A673 (cell line): ENCODE measurements at regions not wholly inside any gene's neighbourhood (a gene's known extent, or its start where the extent isn't known, plus 50 kb on each side); places are given as distances from the start of the nearest gene placed in this dataset.
A peak's percentile ranks its signal among the peaks of the same experiment; 100 is the strongest.

Experiments used
- BruUV-seq: library from RNA; stranded (reverse); fragments of 400-500 nt; replicated peaks from 2 replicates; lab custom pipeline; 2021; lab: Mats Ljungman, UMichigan
- CTCF ChIA-PET: fragments of 300-600 bp; sonication (Branson Sonifier 250); formaldehyde crosslinking; loops from one replicate; lab custom pipeline; 2022; ENCODE audit warnings: antibody characterized with exemption; lab: Charles Lee
- POLR2A ChIA-PET: fragments of 300-600 bp; sonication (Branson Sonifier 250); formaldehyde crosslinking; loops from one replicate; lab custom pipeline; 2022; ENCODE audit warnings: antibody characterized with exemption; ENCODE audit not compliant: low non-redundant PET; lab: Charles Lee
- DNase-seq: peaks from one replicate; pipeline ENCODE4 v3.0.0-alpha.2; 2015; ENCODE audit warnings: low spot score
- H3K27ac ChIP-seq: fragments of 200-600 bp; sonication (generic); 2 replicates; pipeline ENCODE4 v1.5.1; 2016; ENCODE audit warnings: mixed run types, low read depth, mild to moderate bottlenecking, mixed read lengths, antibody characterized with exemption, low read length; ENCODE audit not compliant: poor library complexity, severe bottlenecking
- H3K27me3 ChIP-seq: fragments of 200-600 bp; sonication (generic); replicated peaks from 2 replicates; pipeline ENCODE4 v1.6.1; 2017; ENCODE audit warnings: mixed run types, low read depth, mild to moderate bottlenecking, mixed read lengths, antibody characterized with exemption, low read length; ENCODE audit not compliant: insufficient read depth, poor library complexity
- H3K36me3 ChIP-seq: fragments of 200-600 bp; sonication (generic); 2 replicates; pipeline ENCODE4 v1.6.1; 2016; ENCODE audit warnings: mixed run types, mild to moderate bottlenecking, mixed read lengths, antibody characterized with exemption, low read length; ENCODE audit not compliant: insufficient read depth, poor library complexity, severe bottlenecking
- H3K4me1 ChIP-seq: fragments of 200-600 bp; sonication (generic); 2 replicates; pipeline ENCODE4 v1.6.1; 2017; ENCODE audit warnings: mixed run types, mild to moderate bottlenecking, mixed read lengths, antibody characterized with exemption, low read length; ENCODE audit not compliant: insufficient read depth, poor library complexity, severe bottlenecking
- H3K4me3 ChIP-seq: fragments of 200-600 bp; sonication (generic); 2 replicates; pipeline ENCODE4 v1.5.1; 2016; ENCODE audit warnings: low read depth, mixed run types, mild to moderate bottlenecking, mixed read lengths, low read length; ENCODE audit not compliant: poor library complexity, severe bottlenecking
- H3K9me3 ChIP-seq: fragments of 200-600 bp; sonication (generic); 2 replicates; pipeline ENCODE4 v1.6.1; 2016; ENCODE audit warnings: mixed run types, low read depth, mild to moderate bottlenecking, mixed read lengths, antibody characterized with exemption, low read length; ENCODE audit not compliant: poor library complexity, severe bottlenecking
- CTCF ChIP-seq: fragments of 300-800, 200-600 bp; sonication (generic); conservative IDR thresholded peaks from 2 replicates; pipeline ENCODE4 v1.5.1; 2017; ENCODE audit warnings: low read depth, mild to moderate bottlenecking, antibody characterized with exemption, low read length, moderate library complexity, mixed read lengths
- EZH2 ChIP-seq: fragments of 200-600 bp; sonication (generic); IDR thresholded peaks from 2 replicates; pipeline ENCODE4 v1.6.1; 2017; ENCODE audit warnings: borderline replicate concordance, low read depth, mild to moderate bottlenecking, mixed read lengths, antibody characterized with exemption, low read length; ENCODE audit not compliant: poor library complexity, severe bottlenecking
- intact Hi-C: fragments of 100-400 bp; cut with micrococcal nuclease; formaldehyde crosslinking; loops from one replicate; pipeline ENCODE4 v1.10.0; 2022; ENCODE audit not compliant: unreplicated experiment

- CTCF ChIA-PET = no interaction called here
- H3K27me3 ChIP-seq = no peaks in the 10 kb centered on the region
- H3K27ac ChIP-seq = peak overlapping the region; percentile 79
- POLR2A ChIA-PET = no interaction called here
- no peaks in the 10 kb centered on the region for H3K9me3 ChIP-seq
- no TSS peak for BruUV-seq
- peaks cover 31% of the 10 kb centered on the region for H3K4me1 ChIP-seq
- peak; percentile 95 for DNase-seq
- no peaks in the 10 kb centered on the region for H3K36me3 ChIP-seq
- TF ChIP-seq EZH2 (no peak), CTCF (no peak)
- peak overlapping the region; percentile 12 for H3K4me3 ChIP-seq
- intact Hi-C loops = no loop called here
Measured at GRCh38 chr7:132655131-132655727, 79.0 kb upstream of the PLXNA4 start.

- H3K9me3 ChIP-seq = no peaks in the 10 kb centered on the region
- ChIA-PET CTCF (no interaction called here), POLR2A (no interaction called here)
- no TSS peak for BruUV-seq
- no peaks in the 10 kb centered on the region for H3K36me3 ChIP-seq
- peaks cover 31% of the 10 kb centered on the region for H3K4me1 ChIP-seq
- H3K4me3 ChIP-seq = no peak overlapping the region
- H3K27ac ChIP-seq = no peak overlapping the region
- intact Hi-C loops = no loop called here
- H3K27me3 ChIP-seq = no peaks in the 10 kb centered on the region
- DNase-seq = peak; percentile 42
- TF ChIP-seq EZH2 (no peak), CTCF (peak; percentile 45)
Measured at GRCh38 chr7:132654150-132654549, 77.9 kb upstream of the PLXNA4 start.

GRCh38 chr7:132653366-132653930 lies 77.2 kb upstream of the PLXNA4 start:
- TF ChIP-seq CTCF (no peak), EZH2 (no peak)
- Histone ChIP-seq H3K4me1 (peaks cover 31% of the 10 kb centered on the region), H3K9me3 (no peaks in the 10 kb centered on the region), H3K27ac (no peak overlapping the region), H3K4me3 (no peak overlapping the region), H3K27me3 (no peaks in the 10 kb centered on the region), H3K36me3 (no peaks in the 10 kb centered on the region)
- BruUV-seq = no TSS peak
- intact Hi-C loops = no loop called here
- no peak for DNase-seq
- ChIA-PET POLR2A (no interaction called here), CTCF (no interaction called here)
